Esophagus squamous epithelium (tissue), 5 donors: ENCODE measurements at regions not wholly inside any gene's neighbourhood (a gene's known extent, or its start where the extent isn't known, plus 50 kb on each side); places are given as distances from the start of the nearest gene placed in this dataset.

Experiments used
- DNase-seq: peaks from one replicate; lab custom pipeline; 2025; lab: John Stamatoyannopoulos, UW
- H3K27ac ChIP-seq, 4 donors: fragments of 200-600 bp; sonication (generic); one replicate each; pipeline ENCODE4 v1.5.1; 2016 to 2019; ENCODE audit warnings: mild to moderate bottlenecking in 1 of 4
- H3K27me3 ChIP-seq, 4 donors: fragments of 200-600 bp; sonication (generic); 1 replicate in 3 of 4; 2 replicates in 1 of 4; pipeline versions ENCODE4 v1.5.1 to v1.6.0; 2017 to 2021; ENCODE audit warnings: antibody characterized with exemption in 1 of 4
- H3K36me3 ChIP-seq, 3 donors: fragments of 200-600 bp; sonication (generic); one replicate each; pipeline ENCODE4 v1.5.1; 2016 to 2019
- H3K4me1 ChIP-seq, 3 donors: fragments of 200-600 bp; sonication (generic); one replicate each; pipeline ENCODE4 v1.5.1; 2017 to 2019
- H3K4me3 ChIP-seq, 4 donors: fragments of 200-600 bp; sonication (generic); 1 replicate in 3 of 4; 2 replicates in 1 of 4; pipeline ENCODE4 v1.5.1; 2016 to 2019; ENCODE audit warnings: mild to moderate bottlenecking in 2 of 4, moderate library complexity in 1 of 4
- H3K9me3 ChIP-seq, 3 donors: fragments of 200-600 bp; sonication (generic); one replicate each; pipeline ENCODE4 v1.5.1; 2016 to 2019
- CTCF ChIP-seq, 6 experiments: fragments of 450-650 bp in 4 of 6; fragments of 200-600 bp in 2 of 6; sonication (generic) in 2 of 6; IDR thresholded peaks; one replicate each; pipeline ENCODE4 v1.5.1; 2016 to 2019; ENCODE audit warnings: antibody characterized with exemption in 6 of 6, mild to moderate bottlenecking in 4 of 6, moderate library complexity in 4 of 6
- POLR2A ChIP-seq, 4 donors: fragments of 450-650 bp; IDR thresholded peaks; one replicate each; pipeline ENCODE4 v1.6.1; 2017; ENCODE audit warnings: antibody characterized with exemption in 4 of 4, mild to moderate bottlenecking in 4 of 4, moderate library complexity in 3 of 4
- WGBS, 2 donors: methylation state at CpG; one replicate each; pipeline ENCODE4 v1.1.5; 2018; 5-methylcytosine and 5-hydroxymethylcytosine counted together
- intact Hi-C: fragments of 100-400 bp; cut with DNase I; formaldehyde crosslinking; loops from one replicate; pipeline ENCODE4 v1.15.0; 2022
- donor health status: DM: yes; HTN: yes; CAD: no.

GRCh38 chr11:130573767-130574166 lies 125.3 kb downstream of the ADAMTS15 start:
- WGBS, 2 donors = 76 to 94% methylated on average over 2 of the region's 2 CpGs
- no peak for DNase-seq
- intact Hi-C loops = no loop called here

GRCh38 chr11:130574740-130575139 lies 126.3 kb downstream of the ADAMTS15 start:
- 66 to 91% methylated on average over 2 of the region's 2 CpGs for WGBS, 2 donors
- H3K4me1 ChIP-seq = no peaks in the 10 kb centered on the region
- no peak for TF ChIP-seq CTCF (IDR thresholded peaks at IDR 0.05)
- TF ChIP-seq POLR2A (IDR thresholded peaks at IDR 0.05) = no peak
- H3K9me3 ChIP-seq = no peaks in the 10 kb centered on the region
- no peak overlapping the region for H3K27ac ChIP-seq
- intact Hi-C loops = no loop called here
- no peak overlapping the region for H3K4me3 ChIP-seq
- DNase-seq = no peak
- no peaks in the 10 kb centered on the region for H3K36me3 ChIP-seq
- no peaks in the 10 kb centered on the region for H3K27me3 ChIP-seq

More at GRCh38 chr11:130573767-130574166, 125.3 kb downstream of the ADAMTS15 start:
- no peaks in the 10 kb centered on the region for H3K36me3 ChIP-seq
- H3K9me3 ChIP-seq = no peaks in the 10 kb centered on the region
- TF ChIP-seq POLR2A (IDR thresholded peaks at IDR 0.05) = no peak
- no peak for TF ChIP-seq CTCF (IDR thresholded peaks at IDR 0.05)
- no peak overlapping the region for H3K4me3 ChIP-seq
- H3K4me1 ChIP-seq = no peaks in the 10 kb centered on the region
- H3K27me3 ChIP-seq = no peaks in the 10 kb centered on the region
- no peak overlapping the region for H3K27ac ChIP-seq

GRCh38 chr11:130576146-130576545 lies 127.7 kb downstream of the ADAMTS15 start:
- no peak for TF ChIP-seq CTCF (IDR thresholded peaks at IDR 0.05)
- TF ChIP-seq POLR2A (IDR thresholded peaks at IDR 0.05) = no peak
- intact Hi-C loops = no loop called here
- Histone ChIP-seq H3K4me1 (peaks cover 0 to 14% (median 13%) of the 10 kb centered on the region in 3 donors), H3K9me3 (no peaks in the 10 kb centered on the region), H3K4me3 (no peak overlapping the region), H3K27me3 (no peaks in the 10 kb centered on the region), H3K27ac (no peak overlapping the region), H3K36me3 (no peaks in the 10 kb centered on the region)
- DNase-seq = no peak
- 76 to 89% methylated on average over 7 of the region's 7 CpGs for WGBS, 2 donors

GRCh38 chr11:130578738-130579368 lies 130.4 kb downstream of the ADAMTS15 start:
- Histone ChIP-seq H3K4me1 (peaks cover 0 to 21% (median 15%) of the 10 kb centered on the region in 3 donors), H3K36me3 (no peaks in the 10 kb centered on the region), H3K27me3 (no peaks in the 10 kb centered on the region), H3K9me3 (no peaks in the 10 kb centered on the region), H3K27ac (no peak overlapping the region), H3K4me3 (no peak overlapping the region)
- no peak for TF ChIP-seq POLR2A (IDR thresholded peaks at IDR 0.05)
- no peak for TF ChIP-seq CTCF (IDR thresholded peaks at IDR 0.05)
- WGBS, 2 donors = 77 to 87% methylated on average over 4 to 8 of the region's 8 CpGs
- intact Hi-C loops = no loop called here
- DNase-seq = no peak

GRCh38 chr11:130580372-130580771 lies 131.9 kb downstream of the ADAMTS15 start:
- no peak overlapping the region for H3K4me3 ChIP-seq
- H3K27ac ChIP-seq = peak overlapping the region in 3 of 4 donors; percentile 49 to 80 (median 75)
- no peaks in the 10 kb centered on the region for H3K9me3 ChIP-seq
- peaks cover 0 to 21% (median 15%) of the 10 kb centered on the region in 3 donors for H3K4me1 ChIP-seq
- 9 to 18% methylated on average over 4 of the region's 4 CpGs for WGBS, 2 donors
- H3K36me3 ChIP-seq = no peaks in the 10 kb centered on the region
- no peak for DNase-seq
- TF ChIP-seq POLR2A (IDR thresholded peaks at IDR 0.05) = no peak
- no peak for TF ChIP-seq CTCF (IDR thresholded peaks at IDR 0.05)
- intact Hi-C loops = no loop called here
- no peaks in the 10 kb centered on the region for H3K27me3 ChIP-seq
